Activated CD4-positive, alpha-beta T cell treated with anti-CD3 and anti-CD28 coated beads, Interleukin-2, amount 50 U/mL, for 48 hours (primary cell): ENCODE measurements at regions not wholly inside any gene's neighbourhood (a gene's known extent, or its start where the extent isn't known, plus 50 kb on each side); places are given as distances from the start of the nearest gene placed in this dataset.

ENCODE experiments used
- DNase-seq, 2 experiments: peaks; one replicate each; pipeline ENCODE4 v3.0.0-alpha.2; 2020

DNA sequence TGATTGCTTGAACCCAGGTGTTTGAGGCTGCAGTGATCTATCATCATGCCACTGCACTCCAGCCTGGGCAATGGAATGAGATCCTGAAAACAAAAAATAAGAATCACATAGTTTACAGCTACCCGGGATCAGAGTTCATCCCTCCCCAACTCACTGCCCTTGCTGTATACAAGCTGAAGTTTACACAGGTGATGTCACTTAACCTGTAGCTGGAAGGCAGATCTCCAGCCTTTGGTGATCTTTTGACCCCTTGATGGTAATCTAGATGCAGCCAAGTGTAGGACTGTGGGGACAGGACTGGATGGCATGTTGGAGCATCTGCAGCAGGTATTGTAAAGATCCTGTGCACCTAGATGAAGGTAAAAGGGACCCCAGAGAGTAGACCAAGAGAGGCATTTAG lies 66.7 kb upstream of the SLC14A2 start:
- no peak for DNase-seq

DNA sequence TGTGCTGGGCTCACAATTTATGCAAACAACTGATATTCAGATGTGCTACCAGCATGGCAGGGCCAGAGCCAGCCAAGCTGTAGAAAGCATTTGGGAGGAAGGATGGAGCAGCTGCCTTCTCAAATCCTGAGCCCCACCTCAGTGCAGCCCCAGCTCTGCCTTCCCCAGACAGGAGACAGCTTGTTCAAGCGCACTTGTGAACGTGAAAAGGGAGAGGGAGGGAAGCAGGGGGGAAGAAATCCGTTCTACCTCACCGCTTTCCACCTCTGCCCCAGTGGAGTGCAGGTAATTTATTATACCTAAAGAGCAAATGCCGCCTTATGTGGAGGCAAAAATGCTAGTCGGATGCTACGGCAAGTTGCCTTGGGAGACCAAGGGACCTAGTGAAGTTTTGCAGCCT lies 66.0 kb upstream of the SLC14A2 start:
- no peak for DNase-seq

DNA sequence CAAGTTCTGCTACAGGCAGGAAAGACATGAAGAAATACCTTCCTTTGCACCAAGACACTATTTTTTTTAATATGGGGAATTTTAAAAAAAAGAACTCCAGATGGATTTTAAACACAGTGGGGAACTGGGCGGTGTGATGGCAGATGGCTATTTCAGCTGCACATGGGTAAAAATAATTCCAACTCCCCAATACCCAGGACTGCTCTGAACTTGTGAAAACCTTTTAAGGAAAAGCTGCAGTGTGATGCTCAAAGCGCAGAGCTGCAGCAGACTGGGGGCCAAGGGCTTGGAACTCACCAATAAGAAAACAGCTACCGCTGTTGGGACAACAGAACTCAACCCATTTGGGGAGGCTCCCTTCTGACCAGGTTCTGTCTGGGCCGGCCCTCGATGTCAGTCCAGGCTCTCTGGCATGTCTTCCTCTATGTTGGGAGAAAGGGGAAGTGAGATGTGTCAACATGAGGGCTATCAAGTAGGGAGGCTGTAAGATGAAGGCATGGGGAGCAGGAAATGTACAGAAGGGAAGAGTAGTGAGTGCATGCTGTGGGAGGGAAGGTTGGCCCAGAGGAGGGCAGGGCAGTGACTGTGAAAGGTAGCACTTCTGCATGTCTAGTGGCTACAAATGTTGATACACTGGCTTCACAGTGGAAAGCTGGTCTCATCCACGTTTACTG lies 64.0 kb upstream of the SLC14A2 start:
- DNase-seq: no peak

DNA sequence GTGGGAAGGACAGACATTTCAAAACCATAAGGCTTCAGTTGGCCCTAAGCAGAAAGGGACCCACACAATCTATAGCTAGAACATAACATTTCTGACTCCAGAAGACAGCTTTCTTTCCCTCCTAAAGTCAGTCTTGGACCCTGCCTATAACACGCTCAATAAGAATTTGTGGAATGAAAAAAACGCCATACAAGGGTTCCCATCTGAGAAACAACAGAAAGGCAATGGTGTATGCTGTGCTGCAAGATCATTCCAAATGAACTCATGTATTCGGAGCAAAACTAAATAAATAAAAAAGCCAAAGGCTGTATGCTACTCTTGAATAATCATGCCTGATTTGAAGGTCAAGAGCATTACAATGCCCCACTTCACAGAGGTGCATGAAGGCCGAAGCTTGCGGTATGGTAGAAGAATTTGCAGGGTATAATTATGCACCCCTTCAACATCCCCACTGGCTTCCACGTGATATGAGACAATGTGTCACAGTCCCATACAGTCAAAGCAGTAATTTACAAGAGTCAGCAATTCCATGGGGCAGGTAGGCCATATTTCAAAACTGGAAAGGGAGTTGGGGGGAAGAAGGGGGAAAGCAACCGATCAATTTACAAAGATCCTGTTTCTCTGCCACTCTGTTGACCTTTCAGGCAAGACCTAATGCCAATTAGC lies 61.4 kb upstream of the SLC14A2 start:
- DNase-seq: no peak

DNA sequence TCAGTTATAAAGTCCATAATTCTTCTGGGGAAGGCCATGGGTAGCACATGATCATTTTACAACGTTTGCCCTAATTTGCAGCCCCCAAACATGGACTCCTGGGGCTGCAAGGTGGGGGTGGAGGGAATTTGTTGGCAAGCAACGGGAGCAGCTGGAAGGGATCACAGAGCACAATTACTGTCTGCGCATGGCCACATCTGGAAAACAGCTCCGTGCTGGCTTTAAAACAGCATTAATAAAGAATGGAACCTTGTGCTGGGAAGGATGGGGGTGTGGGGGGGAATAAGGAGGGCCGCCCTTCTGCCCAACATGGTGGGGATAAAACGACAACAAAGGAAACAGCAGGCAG lies 60.9 kb upstream of the SLC14A2 start:
- no peak for DNase-seq

DNA sequence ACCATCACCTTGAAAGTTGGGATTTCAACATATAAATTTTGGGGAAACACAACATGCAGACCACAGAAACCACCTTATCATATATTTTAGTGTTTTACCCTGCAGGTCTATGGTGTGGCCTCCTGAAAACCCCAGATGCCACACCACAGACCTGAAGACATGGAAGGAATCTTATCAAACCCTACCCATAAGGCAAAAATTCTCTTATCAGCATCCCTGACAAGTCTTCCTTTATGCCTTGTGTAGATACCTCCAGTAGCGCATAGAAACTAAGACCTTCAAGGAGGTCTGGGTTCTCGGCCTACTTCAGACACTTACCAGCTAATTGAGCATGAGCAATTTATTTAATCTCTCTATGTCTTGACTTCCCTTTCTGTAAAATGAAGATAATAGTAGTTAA lies 59.1 kb upstream of the SLC14A2 start:
- no peak for DNase-seq

DNA sequence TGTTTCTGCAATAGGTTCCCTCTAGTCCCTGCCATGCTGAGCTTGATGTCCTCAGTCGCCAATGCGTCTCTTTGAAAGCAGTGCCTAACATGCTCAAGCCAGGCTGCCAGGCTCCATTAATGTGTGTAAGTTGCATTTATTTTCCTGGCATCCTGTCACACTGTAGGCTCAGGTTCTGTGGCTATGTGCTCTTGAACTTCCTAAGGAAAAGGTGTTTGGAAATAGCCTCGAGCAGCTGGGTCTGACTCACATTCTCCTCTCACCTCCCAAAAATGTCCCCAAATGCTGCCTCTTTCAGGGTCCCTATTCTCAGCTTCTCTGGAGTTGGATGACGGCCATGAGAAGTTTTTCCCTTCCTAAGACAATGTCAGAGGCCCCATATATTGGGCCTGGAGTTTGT lies 58.0 kb upstream of the SLC14A2 start:
- no peak for DNase-seq

DNA sequence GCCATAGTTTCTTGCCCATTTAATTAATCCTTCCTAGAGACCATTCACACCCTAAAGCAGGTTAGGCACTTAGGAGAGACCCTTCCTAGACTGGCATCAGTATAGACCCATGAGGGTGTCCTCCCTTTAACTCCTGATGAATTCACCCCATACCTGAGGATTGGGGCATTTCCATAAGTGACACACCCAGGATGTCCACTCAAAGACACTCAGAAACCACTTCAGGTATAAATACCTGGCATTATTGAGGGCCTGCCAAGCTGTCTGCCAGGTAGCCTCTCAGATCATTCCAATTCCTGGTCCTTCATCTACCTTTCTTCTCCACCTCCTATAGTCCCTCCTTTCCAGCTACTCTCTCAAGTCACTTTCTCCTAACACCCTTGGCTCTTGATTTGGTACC lies 57.5 kb upstream of the SLC14A2 start:
- DNase-seq: no peak

DNA sequence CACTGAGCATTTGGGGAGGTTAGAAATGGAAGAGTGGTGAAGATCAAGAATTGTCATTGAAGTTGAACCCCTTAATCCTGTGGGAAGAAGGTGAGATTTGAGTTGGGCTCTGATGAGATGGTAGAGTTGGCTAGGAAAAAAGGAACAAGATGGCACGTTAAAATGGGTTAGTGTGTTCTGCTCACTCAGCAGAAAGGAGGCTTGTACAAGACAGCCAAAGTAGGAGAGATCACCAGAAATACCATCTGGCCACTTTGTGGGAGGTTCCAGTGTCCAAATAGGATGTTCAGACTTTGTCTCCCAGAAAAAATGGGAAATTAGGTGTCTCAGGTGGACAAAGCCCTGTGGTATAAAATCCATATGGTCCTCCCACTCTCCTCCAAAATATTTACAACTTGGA lies 56.0 kb upstream of the SLC14A2 start:
- DNase-seq: no peak

DNA sequence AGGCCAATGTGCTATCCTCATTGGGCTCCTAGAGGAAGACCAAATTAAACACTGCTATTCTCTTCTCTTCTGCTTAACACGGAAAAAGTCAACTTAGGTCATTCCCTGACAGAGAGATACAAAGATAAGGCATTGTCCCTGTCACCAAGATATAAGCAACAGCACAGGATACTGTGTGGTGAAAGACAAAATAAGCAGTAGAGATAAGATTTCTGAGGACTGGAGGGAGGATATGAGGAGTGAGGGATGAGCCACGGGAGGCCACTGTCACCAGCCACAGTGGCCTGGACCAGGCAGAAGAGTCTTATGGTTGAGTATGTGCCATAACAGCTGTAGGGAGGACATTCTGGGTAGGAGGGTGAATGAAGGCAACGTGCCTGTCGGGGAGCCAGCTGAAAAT lies 54.4 kb upstream of the SLC14A2 start:
- no peak for DNase-seq

DNA sequence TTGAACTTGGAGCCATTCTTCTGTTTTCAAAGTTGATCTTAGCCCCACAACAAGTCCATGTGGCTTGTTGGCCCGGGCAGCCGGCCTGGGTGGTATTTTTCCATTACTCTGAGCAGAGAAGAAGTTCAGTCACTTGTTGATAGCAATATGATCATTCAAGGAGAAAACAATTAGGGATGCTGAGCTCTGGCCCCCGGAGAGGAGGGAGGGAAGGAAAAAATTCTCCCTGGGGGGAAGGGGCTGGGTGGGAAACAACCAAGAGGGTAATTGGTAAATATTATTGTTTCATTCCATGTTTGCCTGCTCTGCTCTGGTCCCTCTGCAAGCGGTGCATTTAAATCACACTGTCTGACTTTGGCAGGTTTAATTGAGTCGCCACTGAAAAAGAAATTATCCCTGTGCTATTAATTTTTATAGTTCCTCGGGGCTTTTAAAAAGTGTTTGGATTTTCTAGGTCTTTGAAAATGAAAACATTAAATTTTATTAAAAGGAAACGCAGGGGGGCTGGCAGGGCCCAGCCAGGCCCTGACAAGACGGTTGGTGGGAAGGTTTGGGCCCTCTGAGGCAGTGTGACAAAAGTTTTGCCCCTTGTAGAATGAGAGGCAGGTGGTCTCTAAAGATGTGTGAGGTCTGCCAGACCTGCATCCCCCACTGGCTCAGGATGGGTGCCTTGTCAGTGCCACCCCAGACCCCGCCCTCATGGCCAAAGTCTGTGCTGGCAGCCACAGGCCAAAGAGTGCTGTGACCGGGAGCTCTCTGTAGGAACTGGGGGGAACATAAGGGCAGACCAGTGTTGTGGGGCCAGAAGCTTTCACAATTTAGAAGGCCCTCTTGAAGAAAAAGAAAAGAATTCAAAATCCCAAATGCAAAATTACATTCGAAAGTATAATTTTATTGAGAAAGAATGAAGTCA lies 52.5 kb upstream of the SLC14A2 start:
- no peak for DNase-seq

DNA sequence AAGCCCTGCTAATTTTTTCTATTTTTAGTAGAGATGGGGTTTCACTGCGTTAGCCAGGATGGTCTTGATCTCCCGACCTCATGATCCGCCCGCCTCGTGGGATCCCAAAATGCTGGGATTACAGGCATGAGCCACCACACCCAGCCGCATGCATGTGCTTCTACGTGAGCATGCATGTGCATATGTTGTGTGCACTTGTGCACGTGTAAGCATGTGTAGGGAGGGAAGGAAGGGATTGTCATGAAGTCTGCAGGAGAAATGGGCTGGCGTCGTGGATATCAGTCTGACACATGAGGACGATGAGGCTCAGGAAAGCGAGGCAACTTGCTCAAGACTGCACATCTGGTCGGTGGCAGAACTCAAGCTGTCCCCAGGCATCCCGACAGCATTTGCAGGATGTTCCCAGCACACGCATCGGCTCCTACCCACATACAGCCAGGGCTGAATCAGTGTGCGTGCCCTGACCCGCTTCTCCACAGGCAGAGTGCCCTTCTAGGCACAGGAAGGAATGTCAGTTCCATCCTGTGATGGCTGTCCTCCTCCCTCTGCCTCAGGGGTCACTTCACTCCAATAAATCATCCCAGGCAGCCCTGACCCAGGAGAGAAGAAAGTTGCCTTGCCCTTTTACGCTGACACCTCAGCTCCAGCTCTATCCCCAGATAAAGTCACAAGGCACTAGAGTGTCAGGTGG lies 49.9 kb upstream of the SLC14A2 start:
- no peak for DNase-seq
